SK-N-SH treated with all-trans-retinoic acid at 6 μM for 48 hours (cell line): ENCODE measurements at regions not wholly inside any gene's neighbourhood (a gene's known extent, or its start where the extent isn't known, plus 50 kb on each side); places are given as distances from the start of the nearest gene placed in this dataset.
A peak's percentile ranks its signal among the peaks of the same experiment; 100 is the strongest.

ENCODE experiments used
- ATAC-seq: fragments of 200-7000 bp; cut with Tn5 transposase; 3 replicates; pipeline ENCODE4 v1.9.1; 2020; ENCODE audit warnings: mild to moderate bottlenecking, moderate library complexity
- ARNTL ChIP-seq: fragments of 450-650 bp; formaldehyde crosslinking; IDR thresholded peaks from 2 replicates; pipeline ENCODE4 v1.5.0; 2020; ENCODE audit warnings: low read depth, mild to moderate bottlenecking, moderate library complexity, borderline replicate concordance
- CREB5 ChIP-seq: fragments of 250-450 bp; sonication (Bioruptor Pico); IDR thresholded peaks from 2 replicates; pipeline ENCODE4 v1.5.1; 2020; ENCODE audit warnings: low read depth, mild to moderate bottlenecking, moderate library complexity
- CSDC2 ChIP-seq: fragments of 250-450 bp; sonication (Bioruptor Pico); IDR thresholded peaks from 2 replicates; pipeline ENCODE4 v1.5.0; 2020; ENCODE audit warnings: mild to moderate bottlenecking, moderate library complexity
- ESRRG ChIP-seq: fragments of 250-450 bp; sonication (Bioruptor Pico); IDR thresholded peaks from 2 replicates; pipeline ENCODE4 v1.6.1; 2021; ENCODE audit warnings: mild to moderate bottlenecking
- GLIS3 ChIP-seq: fragments of 250-450 bp; sonication (Bioruptor Pico); IDR thresholded peaks from 2 replicates; pipeline ENCODE4 v1.5.0; 2020; ENCODE audit warnings: mild to moderate bottlenecking, moderate library complexity
- ISL1 ChIP-seq: fragments of 250-450 bp; sonication (Bioruptor Pico); IDR thresholded peaks from 2 replicates; pipeline ENCODE4 v2.1.2; 2022; ENCODE audit warnings: mild to moderate bottlenecking, moderate library complexity
- OSR1 ChIP-seq: fragments of 250-450 bp; sonication (Bioruptor Pico); IDR thresholded peaks from 2 replicates; pipeline ENCODE4 v1.8.0; 2022; ENCODE audit warnings: moderate library complexity, mild to moderate bottlenecking, inconsistent platforms
- PPARA ChIP-seq: fragments of 250-450 bp; sonication (Bioruptor Pico); IDR thresholded peaks from 2 replicates; pipeline ENCODE4 v1.5.0; 2020; ENCODE audit warnings: mild to moderate bottlenecking, borderline replicate concordance
- RARB ChIP-seq: fragments of 250-450 bp; sonication (Bioruptor Pico); IDR thresholded peaks from 2 replicates; pipeline ENCODE4 v1.8.0; 2021; ENCODE audit warnings: mild to moderate bottlenecking, moderate library complexity
- SNAI2 ChIP-seq: fragments of 250-450 bp; sonication (Bioruptor Pico); IDR thresholded peaks from 2 replicates; pipeline ENCODE4 v1.5.0; 2020; ENCODE audit warnings: mild to moderate bottlenecking, moderate library complexity
- TCF4 ChIP-seq: fragments of 250-450 bp; sonication (Bioruptor Pico); IDR thresholded peaks from 2 replicates; pipeline ENCODE4 v1.8.0; 2021; ENCODE audit warnings: mild to moderate bottlenecking, moderate library complexity, borderline replicate concordance
- TOX ChIP-seq: fragments of 250-450 bp; sonication (Bioruptor Pico); IDR thresholded peaks from 2 replicates; pipeline ENCODE4 v1.8.0; 2021; ENCODE audit warnings: mild to moderate bottlenecking, moderate library complexity, borderline replicate concordance
- ZFP3 ChIP-seq: fragments of 250-450 bp; sonication (Bioruptor Pico); IDR thresholded peaks from 2 replicates; pipeline ENCODE4 v1.5.0; 2020; ENCODE audit warnings: mild to moderate bottlenecking, moderate library complexity
- ZFP30 ChIP-seq: fragments of 450-650 bp; formaldehyde crosslinking; IDR thresholded peaks from 2 replicates; pipeline ENCODE4 v1.5.0; 2022; ENCODE audit warnings: mild to moderate bottlenecking, moderate library complexity
- ZNF565 ChIP-seq: fragments of 450-650 bp; formaldehyde crosslinking; conservative IDR thresholded peaks from 2 replicates; pipeline ENCODE4 v1.5.0; 2020; ENCODE audit warnings: low read depth, mild to moderate bottlenecking, moderate library complexity
- ZNF70 ChIP-seq: fragments of 450-650 bp; formaldehyde crosslinking; IDR thresholded peaks from 2 replicates; pipeline ENCODE4 v1.5.0; 2020; ENCODE audit warnings: mild to moderate bottlenecking, moderate library complexity
- ZNF8 ChIP-seq: fragments of 450-650 bp; formaldehyde crosslinking; IDR thresholded peaks from 2 replicates; pipeline ENCODE4 v1.5.0; 2020; ENCODE audit warnings: mild to moderate bottlenecking, moderate library complexity
- TF ChIP-seq, protein P1 (sequence below): fragments of 250-450 bp; sonication (Bioruptor Pico); IDR thresholded peaks from 2 replicates; pipeline ENCODE4 v1.5.0; 2020; ENCODE audit warnings: mild to moderate bottlenecking, moderate library complexity
- TF ChIP-seq, protein P2 (sequence below): fragments of 250-450 bp; sonication (Bioruptor Pico); IDR thresholded peaks from 2 replicates; pipeline ENCODE4 v1.8.0; 2020; ENCODE audit warnings: mild to moderate bottlenecking, moderate library complexity, borderline replicate concordance
- TF ChIP-seq, protein P3 (sequence below): fragments of 250-450 bp; sonication (Bioruptor Pico); IDR thresholded peaks from 2 replicates; pipeline ENCODE4 v1.8.0; 2021; ENCODE audit warnings: low read depth, mild to moderate bottlenecking, moderate library complexity, borderline replicate concordance

- no peak for TF ChIP-seq TCF4
- TF ChIP-seq ARNTL (CRISPR knock-in tag), result no peak
- TF ChIP-seq GLIS3, result no peak
- TF ChIP-seq RARB (CRISPR knock-in tag), result no peak
- no peak for ATAC-seq
Observed at GRCh38 chr1:82991569-82991968, 1007.4 kb downstream of the TTLL7 start.

GRCh38 chr1:82979593-82980236 lies 1019.2 kb downstream of the TTLL7 start:
- no peak for TF ChIP-seq CSDC2 (CRISPR knock-in tag)
- TF ChIP-seq, protein P1, sequence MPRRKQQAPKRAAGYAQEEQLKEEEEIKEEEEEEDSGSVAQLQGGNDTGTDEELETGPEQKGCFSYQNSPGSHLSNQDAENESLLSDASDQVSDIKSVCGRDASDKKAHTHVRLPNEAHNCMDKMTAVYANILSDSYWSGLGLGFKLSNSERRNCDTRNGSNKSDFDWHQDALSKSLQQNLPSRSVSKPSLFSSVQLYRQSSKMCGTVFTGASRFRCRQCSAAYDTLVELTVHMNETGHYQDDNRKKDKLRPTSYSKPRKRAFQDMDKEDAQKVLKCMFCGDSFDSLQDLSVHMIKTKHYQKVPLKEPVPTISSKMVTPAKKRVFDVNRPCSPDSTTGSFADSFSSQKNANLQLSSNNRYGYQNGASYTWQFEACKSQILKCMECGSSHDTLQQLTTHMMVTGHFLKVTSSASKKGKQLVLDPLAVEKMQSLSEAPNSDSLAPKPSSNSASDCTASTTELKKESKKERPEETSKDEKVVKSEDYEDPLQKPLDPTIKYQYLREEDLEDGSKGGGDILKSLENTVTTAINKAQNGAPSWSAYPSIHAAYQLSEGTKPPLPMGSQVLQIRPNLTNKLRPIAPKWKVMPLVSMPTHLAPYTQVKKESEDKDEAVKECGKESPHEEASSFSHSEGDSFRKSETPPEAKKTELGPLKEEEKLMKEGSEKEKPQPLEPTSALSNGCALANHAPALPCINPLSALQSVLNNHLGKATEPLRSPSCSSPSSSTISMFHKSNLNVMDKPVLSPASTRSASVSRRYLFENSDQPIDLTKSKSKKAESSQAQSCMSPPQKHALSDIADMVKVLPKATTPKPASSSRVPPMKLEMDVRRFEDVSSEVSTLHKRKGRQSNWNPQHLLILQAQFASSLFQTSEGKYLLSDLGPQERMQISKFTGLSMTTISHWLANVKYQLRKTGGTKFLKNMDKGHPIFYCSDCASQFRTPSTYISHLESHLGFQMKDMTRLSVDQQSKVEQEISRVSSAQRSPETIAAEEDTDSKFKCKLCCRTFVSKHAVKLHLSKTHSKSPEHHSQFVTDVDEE, result no peak
- TF ChIP-seq ARNTL (CRISPR knock-in tag), result no peak
- TF ChIP-seq ZNF70, result no peak
- TF ChIP-seq PPARA (CRISPR knock-in tag), result no peak
- TF ChIP-seq, protein P2, sequence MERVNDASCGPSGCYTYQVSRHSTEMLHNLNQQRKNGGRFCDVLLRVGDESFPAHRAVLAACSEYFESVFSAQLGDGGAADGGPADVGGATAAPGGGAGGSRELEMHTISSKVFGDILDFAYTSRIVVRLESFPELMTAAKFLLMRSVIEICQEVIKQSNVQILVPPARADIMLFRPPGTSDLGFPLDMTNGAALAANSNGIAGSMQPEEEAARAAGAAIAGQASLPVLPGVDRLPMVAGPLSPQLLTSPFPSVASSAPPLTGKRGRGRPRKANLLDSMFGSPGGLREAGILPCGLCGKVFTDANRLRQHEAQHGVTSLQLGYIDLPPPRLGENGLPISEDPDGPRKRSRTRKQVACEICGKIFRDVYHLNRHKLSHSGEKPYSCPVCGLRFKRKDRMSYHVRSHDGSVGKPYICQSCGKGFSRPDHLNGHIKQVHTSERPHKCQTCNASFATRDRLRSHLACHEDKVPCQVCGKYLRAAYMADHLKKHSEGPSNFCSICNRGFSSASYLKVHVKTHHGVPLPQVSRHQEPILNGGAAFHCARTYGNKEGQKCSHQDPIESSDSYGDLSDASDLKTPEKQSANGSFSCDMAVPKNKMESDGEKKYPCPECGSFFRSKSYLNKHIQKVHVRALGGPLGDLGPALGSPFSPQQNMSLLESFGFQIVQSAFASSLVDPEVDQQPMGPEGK, result no peak
- TF ChIP-seq ISL1 (CRISPR knock-in tag), result no peak
- TF ChIP-seq ZFP30 (CRISPR knock-in tag), result no peak
- TF ChIP-seq CREB5, result no peak
- TF ChIP-seq TOX (CRISPR knock-in tag), result no peak
- TF ChIP-seq OSR1, result no peak
- no peak for TF ChIP-seq RARB (CRISPR knock-in tag)
- no peak for TF ChIP-seq ESRRG (CRISPR knock-in tag)
- TF ChIP-seq TCF4, result no peak
- ATAC-seq, result no peak

DNA sequence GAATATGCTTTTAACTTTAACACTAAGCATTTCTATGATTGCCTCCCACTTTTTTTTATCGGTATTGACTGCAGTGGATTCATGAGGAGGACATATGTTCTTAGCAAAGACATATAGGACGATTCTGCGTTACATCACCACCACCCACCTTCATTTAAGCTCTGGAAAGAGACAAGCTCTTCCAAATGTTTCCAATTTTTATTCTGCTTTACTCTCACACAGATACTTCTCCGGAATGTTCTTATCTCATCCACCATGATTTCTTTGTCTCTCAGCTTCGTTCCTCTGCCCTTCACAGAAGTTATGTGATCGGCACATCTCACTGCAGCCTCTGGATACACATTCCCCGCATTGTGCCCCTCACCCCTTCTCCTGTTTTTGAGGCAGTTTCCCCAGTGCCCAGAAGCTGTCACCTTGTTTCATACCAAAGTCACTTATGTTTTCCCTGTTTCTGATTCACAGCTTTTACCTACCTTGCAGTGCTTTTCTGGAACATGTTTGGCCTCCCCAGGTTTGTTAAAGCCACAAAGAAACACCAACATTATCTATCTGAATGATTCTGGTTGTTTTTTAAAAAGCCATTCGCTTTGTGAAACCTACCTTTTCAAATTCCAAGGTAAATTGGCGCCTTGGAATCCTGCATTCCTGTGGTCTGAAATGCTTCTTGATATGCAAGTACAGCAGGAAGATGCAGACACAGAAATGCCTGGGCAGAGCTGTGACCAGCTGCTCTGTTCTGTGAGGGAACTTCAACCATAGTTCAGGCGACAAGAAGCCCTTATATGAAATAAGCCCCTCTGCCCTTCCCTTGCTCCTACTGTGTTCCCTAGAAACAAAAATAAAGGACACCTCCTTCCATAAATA lies 1020.2 kb downstream of the TTLL7 start:
- TF ChIP-seq ESRRG (CRISPR knock-in tag), result no peak
- no peak for TF ChIP-seq OSR1
- TF ChIP-seq, protein P3, sequence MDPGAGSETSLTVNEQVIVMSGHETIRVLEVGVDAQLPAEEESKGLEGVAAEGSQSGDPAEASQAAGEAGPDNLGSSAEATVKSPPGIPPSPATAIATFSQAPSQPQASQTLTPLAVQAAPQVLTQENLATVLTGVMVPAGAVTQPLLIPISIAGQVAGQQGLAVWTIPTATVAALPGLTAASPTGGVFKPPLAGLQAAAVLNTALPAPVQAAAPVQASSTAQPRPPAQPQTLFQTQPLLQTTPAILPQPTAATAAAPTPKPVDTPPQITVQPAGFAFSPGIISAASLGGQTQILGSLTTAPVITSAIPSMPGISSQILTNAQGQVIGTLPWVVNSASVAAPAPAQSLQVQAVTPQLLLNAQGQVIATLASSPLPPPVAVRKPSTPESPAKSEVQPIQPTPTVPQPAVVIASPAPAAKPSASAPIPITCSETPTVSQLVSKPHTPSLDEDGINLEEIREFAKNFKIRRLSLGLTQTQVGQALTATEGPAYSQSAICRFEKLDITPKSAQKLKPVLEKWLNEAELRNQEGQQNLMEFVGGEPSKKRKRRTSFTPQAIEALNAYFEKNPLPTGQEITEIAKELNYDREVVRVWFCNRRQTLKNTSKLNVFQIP (CRISPR knock-in tag), result no peak
- TF ChIP-seq TOX (CRISPR knock-in tag), result no peak
- no peak for TF ChIP-seq PPARA (CRISPR knock-in tag)
- TF ChIP-seq ZNF70, result no peak
- no peak for TF ChIP-seq ISL1 (CRISPR knock-in tag)
- TF ChIP-seq GLIS3, result no peak
- TF ChIP-seq ZFP3 (CRISPR knock-in tag), result no peak
- no peak for TF ChIP-seq RARB (CRISPR knock-in tag)
- no peak for TF ChIP-seq SNAI2 (CRISPR knock-in tag)
- no peak for TF ChIP-seq ZNF8
- no peak for TF ChIP-seq ZNF565 (CRISPR knock-in tag)
- peak; percentile 72 for ATAC-seq
